HFFc6 (cell line): ENCODE measurements at regions not wholly inside any gene's neighbourhood (a gene's known extent, or its start where the extent isn't known, plus 50 kb on each side); places are given as distances from the start of the nearest gene placed in this dataset.
"Not testable (repeated sequence)": the region's sequence is repeated elsewhere in the genome, so short reads cannot be mapped to it uniquely, and the experiment has no call there.

Source experiments
- DNase-seq: peaks from one replicate; pipeline ENCODE4 v3.0.0-alpha.2; 2018
- H3K27ac Mint-ChIP-seq: 2 replicates; pipeline ENCODE4 v1.8.0; 2020; ENCODE audit warnings: mild to moderate bottlenecking, mixed read lengths
- H3K27me3 Mint-ChIP-seq: 2 replicates; pipeline ENCODE4 v1.8.0; 2021; ENCODE audit warnings: mild to moderate bottlenecking, moderate library complexity, mixed read lengths; ENCODE audit not compliant: insufficient read depth
- H3K36me3 Mint-ChIP-seq: 2 replicates; pipeline ENCODE4 v1.8.0; 2021; ENCODE audit warnings: low read depth, mixed read lengths
- H3K4me1 Mint-ChIP-seq: 2 replicates; pipeline ENCODE4 v1.8.0; 2020; ENCODE audit warnings: low read depth, mixed read lengths
- H3K4me3 Mint-ChIP-seq: 2 replicates; pipeline ENCODE4 v1.8.0; 2020; ENCODE audit warnings: mild to moderate bottlenecking, moderate library complexity, mixed read lengths
- H3K9me3 Mint-ChIP-seq: 2 replicates; pipeline ENCODE4 v1.8.0; 2020; ENCODE audit warnings: mild to moderate bottlenecking, mixed read lengths
- TF ChIP-seq, protein P1 (sequence below): fragments of 200-600 bp; sonication (generic); IDR thresholded peaks from 2 replicates; pipeline ENCODE4 v1.5.0; 2021; ENCODE audit warnings: antibody characterized with exemption, mild to moderate bottlenecking

DNA sequence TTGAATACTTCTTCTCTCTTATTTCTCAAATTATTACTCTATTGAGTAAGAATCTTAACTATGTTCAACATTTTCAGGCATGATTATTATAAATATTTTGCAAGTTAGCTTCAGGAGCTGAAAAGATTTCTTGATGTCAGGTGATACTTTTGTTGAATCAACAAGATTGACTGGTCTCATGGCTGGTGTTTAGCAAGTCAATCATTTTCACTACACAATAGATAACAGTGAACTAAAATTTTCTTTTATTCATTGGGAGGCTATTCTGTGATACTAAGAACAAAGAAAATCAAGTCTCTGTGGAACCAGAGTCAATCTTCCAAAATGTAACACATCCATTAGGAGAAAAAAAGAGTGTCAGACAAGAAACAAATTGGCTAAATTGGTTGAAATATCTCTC, 476.7 kb downstream of the CNTN3 start:
- no peaks in the 10 kb centered on the region for H3K9me3 Mint-ChIP-seq
- no peak overlapping the region for H3K4me3 Mint-ChIP-seq
- no peaks in the 10 kb centered on the region for H3K36me3 Mint-ChIP-seq
- DNase-seq, result no peak
- H3K4me1 Mint-ChIP-seq, result no peaks in the 10 kb centered on the region
- TF ChIP-seq, protein P1, sequence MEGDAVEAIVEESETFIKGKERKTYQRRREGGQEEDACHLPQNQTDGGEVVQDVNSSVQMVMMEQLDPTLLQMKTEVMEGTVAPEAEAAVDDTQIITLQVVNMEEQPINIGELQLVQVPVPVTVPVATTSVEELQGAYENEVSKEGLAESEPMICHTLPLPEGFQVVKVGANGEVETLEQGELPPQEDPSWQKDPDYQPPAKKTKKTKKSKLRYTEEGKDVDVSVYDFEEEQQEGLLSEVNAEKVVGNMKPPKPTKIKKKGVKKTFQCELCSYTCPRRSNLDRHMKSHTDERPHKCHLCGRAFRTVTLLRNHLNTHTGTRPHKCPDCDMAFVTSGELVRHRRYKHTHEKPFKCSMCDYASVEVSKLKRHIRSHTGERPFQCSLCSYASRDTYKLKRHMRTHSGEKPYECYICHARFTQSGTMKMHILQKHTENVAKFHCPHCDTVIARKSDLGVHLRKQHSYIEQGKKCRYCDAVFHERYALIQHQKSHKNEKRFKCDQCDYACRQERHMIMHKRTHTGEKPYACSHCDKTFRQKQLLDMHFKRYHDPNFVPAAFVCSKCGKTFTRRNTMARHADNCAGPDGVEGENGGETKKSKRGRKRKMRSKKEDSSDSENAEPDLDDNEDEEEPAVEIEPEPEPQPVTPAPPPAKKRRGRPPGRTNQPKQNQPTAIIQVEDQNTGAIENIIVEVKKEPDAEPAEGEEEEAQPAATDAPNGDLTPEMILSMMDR, result no peak
- H3K27me3 Mint-ChIP-seq, result no peaks in the 10 kb centered on the region
- no peak overlapping the region for H3K27ac Mint-ChIP-seq

DNA sequence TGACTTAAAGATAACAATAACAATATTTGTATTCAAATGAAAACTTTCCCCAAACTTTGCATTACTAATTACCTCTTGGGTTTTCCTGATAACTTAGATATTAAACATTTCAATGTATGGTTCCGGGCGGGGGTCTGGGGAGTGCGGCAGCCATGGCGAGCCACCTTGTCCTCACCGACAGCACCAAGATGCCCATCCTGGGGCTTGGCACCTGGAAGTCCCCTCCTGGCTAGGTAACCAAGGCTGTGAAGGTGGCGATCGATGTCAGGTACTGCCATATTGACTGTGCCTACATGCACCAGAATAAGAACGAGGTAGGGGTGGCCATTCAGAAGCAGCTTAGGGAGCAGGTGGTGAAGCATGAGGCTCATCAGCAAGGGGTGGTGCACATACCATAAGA, 478.7 kb downstream of the CNTN3 start:
- TF ChIP-seq, protein P1, result no peak
- no peak for DNase-seq
- Mint-ChIP-seq H3K9me3 (peaks cover 5% of the 10 kb centered on the region), H3K27me3 (no peaks in the 10 kb centered on the region; the same call in 1 of the 2 replicates), H3K36me3 (no peaks in the 10 kb centered on the region), H3K4me1 (no peaks in the 10 kb centered on the region), H3K4me3 (no peak overlapping the region), H3K27ac (no peak overlapping the region)

DNA sequence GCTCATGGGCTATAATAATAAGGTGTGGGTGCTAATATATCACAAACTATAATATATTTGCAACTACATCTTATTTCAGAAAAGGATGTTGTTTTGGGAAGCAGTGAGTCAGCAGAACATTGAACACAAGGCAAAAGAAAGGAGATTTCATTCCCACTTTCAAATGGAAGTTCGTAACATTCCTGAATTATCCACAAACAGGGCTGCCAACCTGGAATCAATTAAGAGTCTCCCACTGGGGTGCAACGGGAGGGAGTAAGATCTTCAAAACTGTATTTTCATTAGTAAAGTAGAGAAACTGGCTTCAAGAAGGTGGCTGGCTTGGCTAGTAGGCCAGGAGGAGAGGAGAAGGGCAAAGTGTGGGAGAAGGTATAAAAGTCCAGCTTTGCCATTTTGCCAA, 479.6 kb downstream of the CNTN3 start:
- no peak overlapping the region for H3K27ac Mint-ChIP-seq
- H3K4me3 Mint-ChIP-seq, result no peak overlapping the region
- TF ChIP-seq, protein P1, result no peak
- no peaks in the 10 kb centered on the region; the same call in 1 of the 2 replicates for H3K27me3 Mint-ChIP-seq
- no peaks in the 10 kb centered on the region for H3K4me1 Mint-ChIP-seq
- peaks cover 12% of the 10 kb centered on the region for H3K9me3 Mint-ChIP-seq
- no peaks in the 10 kb centered on the region for H3K36me3 Mint-ChIP-seq
- DNase-seq, result no peak

DNA sequence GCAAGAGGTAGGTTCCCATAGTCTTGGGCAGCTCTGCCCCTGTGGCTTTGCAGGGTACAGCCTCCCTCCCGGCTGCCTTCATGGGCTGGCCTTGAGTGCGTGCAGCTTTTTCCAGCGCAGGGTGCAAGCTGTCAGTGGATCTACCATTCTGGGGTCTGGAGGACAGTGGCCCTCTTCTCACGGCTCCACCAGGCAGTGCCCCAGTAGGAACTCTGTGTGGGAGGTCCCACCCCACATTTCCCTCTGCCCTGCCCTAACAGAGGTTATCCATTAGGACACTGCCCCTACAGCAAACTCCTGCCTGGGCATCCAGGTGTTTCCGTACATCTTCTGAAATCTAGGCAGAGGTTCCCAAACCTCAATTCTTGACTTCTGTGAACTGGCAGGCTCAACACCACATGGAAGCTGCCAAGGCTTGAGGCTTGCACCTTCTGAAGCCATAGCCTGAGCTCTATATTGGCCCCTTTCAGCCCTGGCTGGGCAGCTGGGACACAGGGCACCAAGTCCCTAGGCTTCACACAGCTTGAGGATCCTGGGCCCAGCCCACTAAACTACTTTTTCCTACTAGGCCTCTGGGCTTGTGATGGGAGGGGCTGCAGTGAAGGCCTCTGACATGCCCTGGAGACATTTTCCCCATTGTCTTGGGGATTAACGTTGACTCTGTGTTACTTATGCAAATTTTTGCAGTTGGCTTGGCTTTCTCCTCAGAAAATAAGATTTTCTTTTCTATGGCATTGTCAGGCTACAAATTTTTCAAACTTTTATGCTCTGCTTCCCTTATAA, 482.7 kb downstream of the CNTN3 start:
- not testable (repeated sequence) for H3K36me3 Mint-ChIP-seq, H3K4me3 Mint-ChIP-seq, H3K27ac Mint-ChIP-seq, H3K27me3 Mint-ChIP-seq, H3K4me1 Mint-ChIP-seq, DNase-seq
- peaks cover 12% of the 10 kb centered on the region for H3K9me3 Mint-ChIP-seq

DNA sequence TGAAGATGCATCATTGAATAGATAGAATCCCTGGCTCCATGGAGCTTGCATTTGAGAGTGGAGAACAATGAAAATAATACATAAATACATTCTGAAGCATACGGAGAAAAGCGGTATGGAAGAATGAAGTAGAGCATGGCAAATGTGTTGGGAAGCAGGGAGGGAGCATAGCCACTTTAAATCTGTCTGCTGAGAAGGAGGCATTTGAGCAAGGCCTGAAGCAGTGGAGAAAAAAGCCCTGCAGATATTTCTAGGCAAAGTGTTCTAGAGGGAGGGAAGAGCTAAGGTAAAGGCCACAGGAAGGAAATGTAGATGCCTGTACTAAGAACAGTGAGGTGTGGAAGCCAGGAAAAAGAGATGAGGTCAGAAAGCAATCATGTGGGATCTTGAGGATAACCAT, 484.8 kb downstream of the CNTN3 start:
- Mint-ChIP-seq H3K4me1 (no peaks in the 10 kb centered on the region), H3K36me3 (no peaks in the 10 kb centered on the region), H3K27me3 (peaks cover 3% of the 10 kb centered on the region), H3K9me3 (peaks cover 12% of the 10 kb centered on the region), H3K4me3 (no peak overlapping the region), H3K27ac (no peak overlapping the region)
- DNase-seq, result no peak
- TF ChIP-seq, protein P1, result no peak

DNA sequence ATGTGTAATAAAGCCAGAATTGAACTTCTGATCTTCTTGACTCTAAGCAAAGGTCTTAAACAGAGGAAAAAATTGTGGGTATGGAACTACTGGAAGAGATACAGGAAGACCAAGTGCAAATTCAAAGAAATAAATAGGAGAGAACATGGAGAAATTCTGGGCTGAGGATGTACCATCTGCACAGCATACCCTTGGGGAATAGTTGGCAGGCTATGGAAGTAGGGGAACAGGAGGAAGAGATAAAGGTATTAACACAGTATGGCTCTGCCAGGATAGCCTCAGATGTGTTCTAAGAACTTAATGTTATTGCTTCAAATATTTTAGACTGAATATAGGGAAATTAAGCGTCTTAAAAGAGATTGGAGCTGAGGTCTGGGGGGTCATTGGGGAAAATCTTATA, 485.4 kb downstream of the CNTN3 start:
- Mint-ChIP-seq H3K27me3 (peaks cover 3% of the 10 kb centered on the region), H3K27ac (no peak overlapping the region), H3K4me3 (no peak overlapping the region), H3K4me1 (no peaks in the 10 kb centered on the region), H3K36me3 (no peaks in the 10 kb centered on the region), H3K9me3 (peaks cover 12% of the 10 kb centered on the region)
- no peak for DNase-seq
- TF ChIP-seq, protein P1, result no peak
